ENCODE measurements at regions not wholly inside any gene's neighbourhood (a gene's known extent, or its start where the extent isn't known, plus 50 kb on each side); places are given as distances from the start of the nearest gene placed in this dataset.

DNA sequence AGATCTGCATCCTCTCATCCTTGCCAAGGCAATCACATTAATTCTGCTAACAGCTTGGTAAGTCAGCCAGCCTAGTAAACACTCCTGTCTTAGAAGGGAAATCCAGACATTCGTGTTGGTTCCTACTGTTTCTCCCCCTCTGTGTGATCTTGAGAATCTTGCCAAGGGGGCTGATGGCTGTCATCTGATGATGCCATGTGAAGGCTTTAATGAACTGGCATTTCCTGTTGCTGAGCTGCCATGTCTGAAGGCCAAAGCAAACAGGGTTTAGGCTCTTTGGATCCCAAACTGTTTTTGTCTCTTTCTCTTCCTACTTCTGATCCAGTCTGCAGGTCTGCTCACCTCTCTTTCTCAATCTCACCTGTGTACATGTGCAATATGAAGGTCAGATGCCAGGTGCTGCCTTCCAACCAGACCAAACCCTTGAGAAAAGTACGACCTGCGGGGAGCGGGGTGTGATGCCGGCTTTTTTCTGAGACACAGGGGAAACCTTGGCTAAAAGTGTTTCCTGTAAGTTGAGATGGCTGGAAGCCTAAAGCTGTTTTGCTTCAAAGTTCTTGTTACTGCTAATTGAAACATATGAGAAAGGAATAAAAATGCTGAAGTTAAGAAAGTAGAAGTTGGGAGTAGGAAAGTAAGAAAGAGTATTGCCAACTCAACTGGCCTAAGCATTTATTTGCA is 532.9 kb downstream of the ANKRD50 start:
- H4K20me1 ChIP-seq (ENCODE audit: control insufficient read depth, extremely low read depth, insufficient read depth, low read length), result no peaks in the 10 kb centered on the region
- no peaks in the 10 kb centered on the region for H3K9me3 ChIP-seq (ENCODE audit: control insufficient read depth, low read depth, low read length)
- peaks cover 12% of the 10 kb centered on the region for H3K4me1 ChIP-seq (ENCODE audit: control insufficient read depth, extremely low read depth, insufficient read depth, low read length)
- H3K27ac ChIP-seq (ENCODE audit: control insufficient read depth, insufficient read depth, low read length), result no peak overlapping the region
- H3K79me2 ChIP-seq (ENCODE audit: control insufficient read depth, insufficient read depth, low read length), result no peaks in the 10 kb centered on the region
- dilution Hi-C loops (cut with MboI; ENCODE audit: extremely low pct_ligation_motif_present, low sequenced_read_pairs), result no loop called here
- no peak for FAIRE-seq
- no peaks in the 10 kb centered on the region for H3K9me1 ChIP-seq (ENCODE audit: control insufficient read depth, extremely low read depth, insufficient read depth, low read length)
- H3K36me3 ChIP-seq (ENCODE audit: control insufficient read depth in 2 of 2, extremely low read depth in 1 of 2, insufficient read depth in 2 of 2, low read length in 2 of 2), result no peaks in the 10 kb centered on the region
- no peak for DNase-seq (ENCODE audit: low read depth, low spot score)
- no peaks in the 10 kb centered on the region for H3K27me3 ChIP-seq (ENCODE audit: control insufficient read depth, extremely low read depth, insufficient read depth, low read length)
- TF ChIP-seq, protein P1, sequence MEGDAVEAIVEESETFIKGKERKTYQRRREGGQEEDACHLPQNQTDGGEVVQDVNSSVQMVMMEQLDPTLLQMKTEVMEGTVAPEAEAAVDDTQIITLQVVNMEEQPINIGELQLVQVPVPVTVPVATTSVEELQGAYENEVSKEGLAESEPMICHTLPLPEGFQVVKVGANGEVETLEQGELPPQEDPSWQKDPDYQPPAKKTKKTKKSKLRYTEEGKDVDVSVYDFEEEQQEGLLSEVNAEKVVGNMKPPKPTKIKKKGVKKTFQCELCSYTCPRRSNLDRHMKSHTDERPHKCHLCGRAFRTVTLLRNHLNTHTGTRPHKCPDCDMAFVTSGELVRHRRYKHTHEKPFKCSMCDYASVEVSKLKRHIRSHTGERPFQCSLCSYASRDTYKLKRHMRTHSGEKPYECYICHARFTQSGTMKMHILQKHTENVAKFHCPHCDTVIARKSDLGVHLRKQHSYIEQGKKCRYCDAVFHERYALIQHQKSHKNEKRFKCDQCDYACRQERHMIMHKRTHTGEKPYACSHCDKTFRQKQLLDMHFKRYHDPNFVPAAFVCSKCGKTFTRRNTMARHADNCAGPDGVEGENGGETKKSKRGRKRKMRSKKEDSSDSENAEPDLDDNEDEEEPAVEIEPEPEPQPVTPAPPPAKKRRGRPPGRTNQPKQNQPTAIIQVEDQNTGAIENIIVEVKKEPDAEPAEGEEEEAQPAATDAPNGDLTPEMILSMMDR (optimal IDR thresholded peaks at IDR 0.05 in 1 of 3, IDR thresholded peaks at IDR 0.05 in 1 of 3, conservative IDR thresholded peaks at IDR 0.05 in 1 of 3; ENCODE audit: extremely low read depth in 1 of 3, insufficient read depth in 2 of 3, low read length in 3 of 3), result no peak
- no peak for TF ChIP-seq EZH2 (IDR thresholded peaks at IDR 0.05; ENCODE audit: low read length)
- no peak overlapping the region for H3K9ac ChIP-seq (ENCODE audit: control insufficient read depth, extremely low read depth, insufficient read depth, low read length)
- no peak overlapping the region for H2AFZ ChIP-seq (ENCODE audit: control insufficient read depth, low read length)
- H3K4me2 ChIP-seq (ENCODE audit: control insufficient read depth, extremely low read depth, insufficient read depth, low read depth, low read length), result no peak overlapping the region
- H3K4me3 ChIP-seq (ENCODE audit: control insufficient read depth in 2 of 3, extremely low read depth in 1 of 3, insufficient read depth in 2 of 3, low read depth in 1 of 3, low read length in 3 of 3), result no peak overlapping the region

- dilution Hi-C loops (cut with MboI; ENCODE audit: extremely low pct_ligation_motif_present, low sequenced_read_pairs), result no loop called here
- Histone ChIP-seq H3K27ac (ENCODE audit: control insufficient read depth, insufficient read depth, low read length) (no peak overlapping the region), H3K4me1 (ENCODE audit: control insufficient read depth, extremely low read depth, insufficient read depth, low read length) (peaks cover 12% of the 10 kb centered on the region), H3K36me3 (ENCODE audit: control insufficient read depth in 2 of 2, extremely low read depth in 1 of 2, insufficient read depth in 2 of 2, low read length in 2 of 2) (no peaks in the 10 kb centered on the region), H3K9ac (ENCODE audit: control insufficient read depth, extremely low read depth, insufficient read depth, low read length) (no peak overlapping the region), H3K4me2 (ENCODE audit: control insufficient read depth, extremely low read depth, insufficient read depth, low read depth, low read length) (no peak overlapping the region), H3K79me2 (ENCODE audit: control insufficient read depth, insufficient read depth, low read length) (no peaks in the 10 kb centered on the region), H4K20me1 (ENCODE audit: control insufficient read depth, extremely low read depth, insufficient read depth, low read length) (no peaks in the 10 kb centered on the region), H3K9me1 (ENCODE audit: control insufficient read depth, extremely low read depth, insufficient read depth, low read length) (no peaks in the 10 kb centered on the region), H3K9me3 (ENCODE audit: control insufficient read depth, low read depth, low read length) (no peaks in the 10 kb centered on the region), H3K4me3 (ENCODE audit: control insufficient read depth in 2 of 3, extremely low read depth in 1 of 3, insufficient read depth in 2 of 3, low read depth in 1 of 3, low read length in 3 of 3) (no peak overlapping the region), H3K27me3 (ENCODE audit: control insufficient read depth, extremely low read depth, insufficient read depth, low read length) (no peaks in the 10 kb centered on the region), H2AFZ (ENCODE audit: control insufficient read depth, low read length) (no peak overlapping the region)
- FAIRE-seq (no peak), DNase-seq (ENCODE audit: low read depth, low spot score) (no peak)
- TF ChIP-seq, protein P1 (optimal IDR thresholded peaks at IDR 0.05 in 1 of 3, IDR thresholded peaks at IDR 0.05 in 1 of 3, conservative IDR thresholded peaks at IDR 0.05 in 1 of 3; ENCODE audit: extremely low read depth in 1 of 3, insufficient read depth in 2 of 3, low read length in 3 of 3), result no peak
- TF ChIP-seq EZH2 (IDR thresholded peaks at IDR 0.05; ENCODE audit: low read length), result no peak
Measured at GRCh38 chr4:124181039-124181438, 531.5 kb downstream of the ANKRD50 start.
